Activated naive CD4-positive, alpha-beta T cell treated with anti-CD3 and anti-CD28 coated beads, Interleukin-2, amount 10 ng/mL, durations not matched to agents 7 days and 5 days (primary cell): ENCODE measurements at regions not wholly inside any gene's neighbourhood (a gene's known extent, or its start where the extent isn't known, plus 50 kb on each side); places are given as distances from the start of the nearest gene placed in this dataset.
"Not testable (repeated sequence)": the region's sequence is repeated elsewhere in the genome, so short reads cannot be mapped to it uniquely, and the experiment has no call there.

ENCODE experiments used
- CTCF ChIA-PET: fragments of 350-600 bp; sonication (Branson Sonifier 250); formaldehyde crosslinking; loops from one replicate; lab custom pipeline; 2021; ENCODE audit warnings: antibody characterized with exemption; lab: Charles Lee
- DNase-seq: peaks from one replicate; pipeline ENCODE4 v3.0.0-alpha.2; 2020
- H3K27ac Mint-ChIP-seq: one replicate; pipeline ENCODE4 v1.8.0; 2021; ENCODE audit warnings: mild to moderate bottlenecking, moderate library complexity, mixed read lengths
- H3K27me3 Mint-ChIP-seq: one replicate; pipeline ENCODE4 v1.8.0; 2021; ENCODE audit warnings: mild to moderate bottlenecking, mixed read lengths
- H3K36me3 Mint-ChIP-seq: one replicate; pipeline ENCODE4 v1.8.0; 2021; ENCODE audit warnings: mixed read lengths
- H3K4me1 Mint-ChIP-seq: one replicate; pipeline ENCODE4 v1.8.0; 2021; ENCODE audit warnings: mixed read lengths
- H3K4me3 Mint-ChIP-seq: one replicate; pipeline ENCODE4 v1.8.0; 2021; ENCODE audit warnings: mild to moderate bottlenecking, moderate library complexity, mixed read lengths
- H3K9me3 Mint-ChIP-seq: one replicate; pipeline ENCODE4 v1.8.0; 2021; ENCODE audit warnings: mixed read lengths

DNA sequence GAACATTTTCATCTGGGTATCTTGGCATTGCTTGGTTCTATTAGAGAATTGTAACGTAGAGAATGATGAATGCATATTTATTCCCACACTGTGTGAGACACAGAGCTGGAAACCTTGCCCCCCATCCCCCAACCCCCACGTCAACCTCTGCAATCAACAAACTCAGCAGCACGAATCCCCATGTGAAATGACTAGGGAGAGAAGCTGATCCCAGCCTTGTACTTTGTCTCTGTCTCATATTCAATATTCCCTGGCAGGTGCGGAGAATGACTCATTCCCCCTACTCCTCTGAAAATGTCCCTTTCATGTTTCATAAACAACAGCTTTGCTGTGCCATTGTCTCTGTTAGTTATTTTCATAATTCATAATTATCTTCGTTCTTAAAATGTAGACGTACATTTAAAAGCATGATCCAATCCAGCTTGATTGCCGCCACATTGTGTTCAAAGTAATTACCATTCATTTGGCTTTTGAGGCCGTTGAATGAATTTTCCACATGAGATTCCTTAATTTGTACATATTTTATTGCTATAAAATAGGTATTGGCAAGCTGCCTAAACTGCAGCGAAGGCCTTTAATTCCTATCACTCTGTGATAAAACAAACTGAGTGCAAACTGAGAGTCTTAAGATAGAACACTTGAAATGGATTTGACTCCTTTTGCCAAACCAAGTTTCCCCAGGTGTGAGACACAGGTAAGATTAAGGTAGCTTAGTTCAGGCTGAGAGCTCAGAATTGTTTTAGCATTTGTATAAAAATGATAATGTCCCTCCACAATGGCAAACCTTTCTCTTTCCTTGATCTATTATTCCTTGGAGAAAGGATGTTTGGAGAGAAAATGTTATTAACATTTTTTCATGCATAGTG lies 920.2 kb downstream of the TYW1 start:
- Mint-ChIP-seq H3K9me3 (peaks cover 36% of the 10 kb centered on the region), H3K27me3 (no peaks in the 10 kb centered on the region), H3K4me1 (peaks cover 3% of the 10 kb centered on the region), H3K4me3 (no peak overlapping the region), H3K27ac (no peak overlapping the region), H3K36me3 (no peaks in the 10 kb centered on the region)
- CTCF ChIA-PET: no interaction called here
- DNase-seq: no peak

DNA sequence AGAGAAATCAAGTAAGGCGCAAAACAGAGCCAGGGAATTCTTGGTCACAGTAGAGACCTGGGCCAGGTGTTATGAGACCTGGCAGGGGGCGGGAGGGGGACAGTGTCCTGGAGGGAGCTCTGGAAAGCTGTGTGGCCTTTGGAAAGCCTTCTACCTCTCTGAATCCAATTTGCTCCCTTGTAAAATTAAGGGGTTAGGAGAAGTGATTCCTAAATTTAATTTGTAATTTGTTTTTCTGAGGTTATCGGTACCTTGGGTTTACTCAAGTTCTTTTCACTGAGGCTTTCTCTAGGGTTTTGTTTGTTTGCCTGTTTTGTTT lies 920.8 kb downstream of the TYW1 start:
- no peak for DNase-seq
- no peaks in the 10 kb centered on the region for H3K27me3 Mint-ChIP-seq
- no peak overlapping the region for H3K4me3 Mint-ChIP-seq
- CTCF ChIA-PET: no interaction called here
- H3K9me3 Mint-ChIP-seq: peaks cover 40% of the 10 kb centered on the region
- no peak overlapping the region for H3K27ac Mint-ChIP-seq
- H3K36me3 Mint-ChIP-seq: no peaks in the 10 kb centered on the region
- peaks cover 3% of the 10 kb centered on the region for H3K4me1 Mint-ChIP-seq

DNA sequence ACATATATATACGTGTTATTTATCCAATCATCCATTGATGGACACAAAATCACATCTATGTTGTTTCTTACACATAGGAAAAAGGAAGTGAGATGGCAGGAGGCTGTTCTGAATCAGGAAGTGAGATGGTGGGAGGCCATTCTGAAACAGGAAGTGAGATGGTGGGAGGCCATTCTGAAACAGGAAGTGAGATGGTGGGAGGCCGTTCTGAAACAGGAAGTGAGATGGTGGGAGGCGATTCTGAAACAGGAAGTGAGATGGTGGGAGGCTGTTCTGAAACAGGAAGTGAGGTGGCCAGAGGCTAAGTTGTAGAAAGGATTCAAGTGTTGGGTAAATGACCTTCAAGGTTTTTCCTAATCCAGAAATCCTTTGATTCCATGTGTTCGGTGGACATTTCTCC lies 921.5 kb downstream of the TYW1 start:
- H3K4me3 Mint-ChIP-seq: no peak overlapping the region
- peaks cover 40% of the 10 kb centered on the region for H3K9me3 Mint-ChIP-seq
- no peaks in the 10 kb centered on the region for H3K27me3 Mint-ChIP-seq
- DNase-seq: no peak
- H3K4me1 Mint-ChIP-seq: peaks cover 3% of the 10 kb centered on the region
- CTCF ChIA-PET: no interaction called here
- no peaks in the 10 kb centered on the region for H3K36me3 Mint-ChIP-seq
- no peak overlapping the region for H3K27ac Mint-ChIP-seq

DNA sequence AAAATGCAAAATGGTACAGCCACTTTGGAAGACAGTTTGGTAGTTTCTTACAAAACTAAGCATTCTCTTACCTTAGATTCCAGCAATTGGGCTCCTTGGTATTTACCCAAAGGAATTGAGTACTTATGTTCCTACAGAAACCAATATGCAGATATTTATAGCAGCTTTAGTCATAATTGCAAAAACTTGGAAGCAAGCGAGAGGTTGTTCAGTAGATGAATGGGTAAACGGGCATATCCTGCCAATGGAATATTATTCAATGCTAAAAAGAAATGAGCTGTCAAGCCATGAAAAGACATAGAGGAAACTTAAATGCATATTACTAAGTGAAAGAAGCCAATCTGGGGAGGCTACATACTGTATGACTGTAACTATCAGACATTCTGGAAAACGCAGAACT lies 926.7 kb downstream of the TYW1 start:
- H3K4me1 Mint-ChIP-seq: peaks cover under 1% of the 10 kb centered on the region
- no peak overlapping the region for H3K4me3 Mint-ChIP-seq
- no peaks in the 10 kb centered on the region for H3K27me3 Mint-ChIP-seq
- CTCF ChIA-PET: no interaction called here
- H3K36me3 Mint-ChIP-seq: no peaks in the 10 kb centered on the region
- no peak overlapping the region for H3K27ac Mint-ChIP-seq
- DNase-seq: no peak
- peaks cover 30% of the 10 kb centered on the region for H3K9me3 Mint-ChIP-seq

DNA sequence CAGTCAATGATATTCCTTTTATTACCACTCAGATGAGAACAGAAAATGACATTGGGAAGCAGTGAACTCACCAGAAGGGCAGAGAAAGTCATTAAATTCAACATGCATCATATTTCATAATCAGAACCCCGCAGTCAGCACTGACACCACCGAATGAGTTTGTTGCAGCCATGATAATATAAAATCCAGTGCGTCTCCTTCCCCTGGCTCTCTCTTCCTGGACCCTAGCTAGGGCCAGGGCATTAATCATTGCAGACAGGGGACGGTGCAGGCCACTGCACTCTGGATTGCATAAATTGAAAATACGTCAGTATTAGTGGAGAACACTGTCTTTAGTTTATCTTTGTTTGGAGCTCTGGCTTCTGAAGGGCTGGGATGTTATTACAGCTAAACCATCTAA lies 931.5 kb downstream of the TYW1 start:
- H3K4me1 Mint-ChIP-seq: no peaks in the 10 kb centered on the region
- no peaks in the 10 kb centered on the region for H3K36me3 Mint-ChIP-seq
- no peak overlapping the region for H3K4me3 Mint-ChIP-seq
- H3K27me3 Mint-ChIP-seq: no peaks in the 10 kb centered on the region
- no peak overlapping the region for H3K27ac Mint-ChIP-seq
- CTCF ChIA-PET: no interaction called here
- H3K9me3 Mint-ChIP-seq: peaks cover 19% of the 10 kb centered on the region
- no peak for DNase-seq

DNA sequence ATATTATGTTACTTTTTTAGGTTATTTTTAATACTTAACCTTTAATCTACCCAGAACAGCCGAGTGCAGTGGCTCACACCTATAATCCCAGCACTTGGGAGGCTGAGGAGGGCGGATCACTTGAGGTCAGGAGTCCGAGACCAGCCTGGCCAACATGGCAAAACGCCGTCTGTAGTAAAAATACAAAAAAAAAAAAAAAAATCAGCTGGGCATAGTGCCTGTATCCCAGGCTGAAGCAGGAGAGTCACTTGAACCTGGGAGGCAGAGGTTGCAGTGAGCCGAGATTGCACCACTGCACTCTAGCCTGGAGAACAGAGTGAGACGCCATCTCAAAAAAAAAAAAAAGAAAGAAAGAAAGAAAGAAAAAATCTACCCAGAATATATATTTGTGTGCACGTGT lies 939.8 kb downstream of the TYW1 start:
- DNase-seq, H3K4me1 Mint-ChIP-seq, CTCF ChIA-PET, H3K4me3 Mint-ChIP-seq, H3K27me3 Mint-ChIP-seq, H3K27ac Mint-ChIP-seq, H3K36me3 Mint-ChIP-seq: not testable (repeated sequence)
- peaks cover 23% of the 10 kb centered on the region for H3K9me3 Mint-ChIP-seq

DNA sequence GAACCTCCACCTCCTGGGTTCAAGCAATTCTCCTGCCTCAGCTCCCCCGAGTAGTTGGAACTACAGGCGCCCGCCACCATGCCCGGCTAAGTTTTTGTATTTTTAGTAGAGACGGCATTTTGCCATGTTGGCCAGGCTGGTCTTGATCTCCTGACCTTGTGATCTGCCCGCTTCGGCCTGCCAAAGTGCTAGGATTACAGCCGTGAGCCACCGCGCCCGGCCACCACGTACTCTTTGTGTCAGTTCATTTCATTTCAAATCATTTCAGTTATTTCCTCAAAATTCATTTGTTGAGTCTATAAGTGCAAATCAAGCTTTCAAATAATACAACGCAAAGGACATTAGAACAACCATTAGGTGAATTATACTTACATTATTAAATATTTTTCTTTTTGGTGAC lies 943.8 kb downstream of the TYW1 start:
- no peaks in the 10 kb centered on the region for H3K27me3 Mint-ChIP-seq
- H3K9me3 Mint-ChIP-seq: peaks cover 17% of the 10 kb centered on the region
- no peak for DNase-seq

DNA sequence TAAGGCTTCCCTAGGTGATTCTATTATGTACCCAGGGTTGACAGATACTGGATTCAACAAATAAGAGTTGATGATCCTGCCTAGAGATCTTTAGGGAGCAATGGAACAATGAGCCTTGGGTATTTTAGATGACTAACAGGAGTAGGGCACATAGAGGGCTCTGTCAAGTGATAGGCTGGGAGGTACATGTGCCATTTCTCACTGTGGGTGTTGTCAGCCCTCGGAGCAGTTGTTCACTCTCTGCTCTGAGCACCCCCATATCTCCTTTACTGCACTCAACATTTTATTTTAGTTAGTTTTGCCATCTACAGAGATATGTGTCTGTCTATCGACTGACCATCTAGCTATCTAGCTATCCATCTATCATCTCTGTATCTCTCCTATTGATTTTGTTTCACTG lies 950.6 kb downstream of the TYW1 start:
- H3K4me1 Mint-ChIP-seq: no peaks in the 10 kb centered on the region
- CTCF ChIA-PET: no interaction called here
- H3K27me3 Mint-ChIP-seq: no peaks in the 10 kb centered on the region
- peaks cover 30% of the 10 kb centered on the region for H3K9me3 Mint-ChIP-seq
- H3K36me3 Mint-ChIP-seq: no peaks in the 10 kb centered on the region
- DNase-seq: no peak
- H3K27ac Mint-ChIP-seq: no peak overlapping the region
- no peak overlapping the region for H3K4me3 Mint-ChIP-seq

More for the DNA sequence above, 943.8 kb downstream of the TYW1 start:
- no peak overlapping the region for H3K27ac Mint-ChIP-seq
- no peaks in the 10 kb centered on the region for H3K4me1 Mint-ChIP-seq
- no peaks in the 10 kb centered on the region for H3K36me3 Mint-ChIP-seq
- no peak overlapping the region for H3K4me3 Mint-ChIP-seq
- CTCF ChIA-PET: interaction anchor here (0.7 kb wide), 1 partner anchor 67 kb away, joined by 3 read pairs; no protein-coding TSS in a partner anchor

DNA sequence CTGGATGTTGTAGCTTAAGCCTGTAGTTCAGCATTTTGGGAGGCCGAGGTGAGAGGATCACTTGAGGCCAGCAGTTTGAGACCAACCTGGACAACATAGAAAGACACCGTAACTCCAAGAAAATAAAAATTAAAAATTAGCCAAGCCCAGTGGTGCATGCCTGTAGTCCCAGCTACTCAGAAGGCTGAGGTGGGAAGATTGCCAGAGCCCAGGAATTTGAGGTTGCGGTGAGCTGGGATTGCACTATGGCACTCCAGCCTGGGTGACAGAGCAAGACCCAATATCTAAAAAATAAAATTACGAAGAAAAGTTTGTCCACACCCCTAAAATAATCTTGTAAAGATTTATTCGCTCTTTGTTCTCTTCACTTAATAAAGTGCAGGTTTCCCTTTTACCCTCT lies 951.0 kb downstream of the TYW1 start:
- H3K27me3 Mint-ChIP-seq: no peaks in the 10 kb centered on the region
- no peaks in the 10 kb centered on the region for H3K4me1 Mint-ChIP-seq
- H3K27ac Mint-ChIP-seq: no peak overlapping the region
- H3K9me3 Mint-ChIP-seq: peaks cover 29% of the 10 kb centered on the region
- DNase-seq: no peak
- H3K4me3 Mint-ChIP-seq: no peak overlapping the region
- no peaks in the 10 kb centered on the region for H3K36me3 Mint-ChIP-seq
- CTCF ChIA-PET: no interaction called here

DNA sequence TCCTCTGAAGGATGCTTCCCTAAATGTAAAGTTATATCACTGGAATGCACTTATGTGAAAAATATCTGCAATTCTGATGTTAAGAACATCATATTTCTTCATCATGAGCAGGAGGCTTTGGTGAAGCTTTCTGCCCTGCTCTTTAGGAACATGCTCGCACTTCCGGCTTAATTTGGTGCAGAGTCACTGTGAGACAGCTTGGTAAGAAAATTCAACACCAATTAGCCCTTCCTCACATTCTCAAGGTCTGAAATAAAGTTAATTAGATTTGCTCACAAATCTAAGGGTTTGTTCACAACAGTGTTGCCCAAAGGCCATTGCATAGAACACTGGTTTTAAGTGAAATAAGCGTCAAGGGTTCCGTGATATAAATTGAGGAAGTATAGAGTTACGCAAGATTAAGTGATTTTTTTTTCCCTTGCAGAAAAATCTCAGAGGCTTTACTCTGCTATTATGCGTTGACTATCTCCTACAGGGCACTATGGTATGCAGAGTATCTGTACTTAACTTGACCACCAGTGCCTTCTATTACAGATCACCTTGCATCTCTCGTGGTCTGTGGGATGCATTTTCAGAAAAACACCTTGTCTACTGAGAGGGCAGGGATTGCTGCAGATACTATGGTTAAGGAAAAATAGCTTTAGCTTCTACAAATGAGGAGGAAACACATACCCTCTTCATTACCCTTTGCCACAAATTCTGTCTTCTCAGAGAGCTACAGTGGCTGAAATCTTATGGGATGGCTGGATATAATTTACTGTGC lies 953.9 kb downstream of the TYW1 start:
- H3K27me3 Mint-ChIP-seq: no peaks in the 10 kb centered on the region
- H3K4me1 Mint-ChIP-seq: no peaks in the 10 kb centered on the region
- H3K9me3 Mint-ChIP-seq: peaks cover 34% of the 10 kb centered on the region
- no peak overlapping the region for H3K27ac Mint-ChIP-seq
- DNase-seq: no peak
- no peak overlapping the region for H3K4me3 Mint-ChIP-seq
- no peaks in the 10 kb centered on the region for H3K36me3 Mint-ChIP-seq
- CTCF ChIA-PET: no interaction called here

DNA sequence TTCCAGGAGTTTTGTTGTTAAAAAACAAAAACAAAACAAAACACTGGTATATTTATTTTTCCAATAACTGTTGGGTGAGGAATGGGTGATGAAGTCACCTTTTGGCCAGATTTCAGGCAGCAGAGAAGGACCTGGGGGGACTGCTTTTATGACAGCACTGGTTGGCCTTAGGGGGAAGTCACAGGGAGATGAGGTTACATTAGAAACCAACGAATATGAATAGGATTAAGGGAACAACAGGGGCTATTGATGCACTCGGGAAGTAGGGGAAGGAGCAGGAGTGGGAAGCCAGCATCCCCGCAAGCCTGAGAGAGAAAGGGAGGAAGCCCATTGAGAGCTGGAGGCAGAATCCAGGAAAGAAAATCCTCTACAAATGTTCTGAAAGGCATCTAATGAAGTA lies 958.4 kb downstream of the TYW1 start:
- Mint-ChIP-seq H3K4me3 (no peak overlapping the region), H3K36me3 (no peaks in the 10 kb centered on the region), H3K27ac (no peak overlapping the region), H3K27me3 (no peaks in the 10 kb centered on the region), H3K9me3 (peaks cover 34% of the 10 kb centered on the region), H3K4me1 (no peaks in the 10 kb centered on the region)
- CTCF ChIA-PET: no interaction called here
- no peak for DNase-seq

DNA sequence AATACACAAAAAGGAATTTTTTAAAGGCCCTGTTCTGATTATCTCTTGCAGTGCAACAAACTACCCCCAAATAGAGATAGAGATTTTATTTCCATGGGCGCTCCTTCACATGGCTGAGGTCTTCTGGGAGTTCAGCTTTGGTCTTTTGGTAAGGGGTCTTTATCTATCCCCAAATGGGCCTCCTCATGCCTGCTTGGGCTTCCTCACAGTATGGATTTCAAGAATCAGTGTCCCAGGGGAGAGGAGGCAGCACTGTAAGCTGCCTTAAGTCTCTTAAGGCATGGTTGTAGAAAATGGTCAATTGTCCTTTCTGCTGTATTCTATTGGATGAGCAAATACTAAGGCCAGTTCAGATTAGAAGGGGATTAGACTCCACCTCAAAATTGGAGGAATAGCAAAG lies 966.2 kb downstream of the TYW1 start:
- DNase-seq: no peak
- Mint-ChIP-seq H3K9me3 (peaks cover 30% of the 10 kb centered on the region), H3K4me3 (no peak overlapping the region), H3K27ac (no peak overlapping the region), H3K36me3 (no peaks in the 10 kb centered on the region), H3K4me1 (no peaks in the 10 kb centered on the region), H3K27me3 (no peaks in the 10 kb centered on the region)
- CTCF ChIA-PET: no interaction called here

DNA sequence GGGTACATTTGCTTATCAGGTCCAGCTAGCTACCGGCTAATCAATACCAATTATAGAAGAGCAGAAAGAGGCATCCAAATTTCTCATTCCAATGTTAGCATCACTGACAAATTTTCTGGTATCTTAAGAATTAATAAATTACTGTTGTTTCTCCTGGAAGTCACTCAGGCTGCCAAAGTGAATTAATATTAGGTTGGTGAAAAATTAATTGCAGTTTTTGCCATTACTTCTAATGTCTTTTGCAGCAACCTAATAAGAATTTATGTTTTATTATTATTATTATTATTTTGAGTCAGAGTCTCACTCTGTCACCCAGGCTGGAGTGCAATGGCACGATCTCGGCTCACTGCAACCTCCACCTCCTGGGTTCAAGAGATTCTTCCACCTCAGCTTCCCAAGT lies 979.9 kb downstream of the TYW1 start:
- CTCF ChIA-PET: no interaction called here
- Mint-ChIP-seq H3K4me3 (no peak overlapping the region), H3K36me3 (no peaks in the 10 kb centered on the region), H3K9me3 (peaks cover 29% of the 10 kb centered on the region), H3K4me1 (no peaks in the 10 kb centered on the region), H3K27ac (no peak overlapping the region), H3K27me3 (no peaks in the 10 kb centered on the region)
- DNase-seq: no peak

DNA sequence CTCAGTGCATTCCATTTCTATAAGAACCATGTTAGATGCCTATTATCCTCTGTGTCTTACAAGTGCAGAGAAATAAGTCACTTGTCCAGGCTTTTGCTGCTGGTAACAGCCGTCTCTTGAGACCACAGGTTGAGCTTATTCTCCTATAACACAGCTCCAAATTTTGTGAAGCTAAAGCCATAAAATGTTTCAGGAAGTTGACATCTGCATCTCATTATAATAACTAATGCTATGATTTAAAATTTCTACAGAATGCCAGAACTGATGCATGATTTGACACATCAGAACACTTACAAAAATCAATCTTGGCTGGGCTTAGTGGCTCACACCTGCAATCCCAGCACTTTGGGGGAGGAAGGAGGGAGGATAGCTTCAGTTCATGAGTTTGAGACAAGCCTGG lies 986.9 kb downstream of the TYW1 start:
- Mint-ChIP-seq H3K36me3 (no peaks in the 10 kb centered on the region), H3K4me1 (no peaks in the 10 kb centered on the region), H3K4me3 (no peak overlapping the region), H3K27me3 (no peaks in the 10 kb centered on the region), H3K9me3 (peaks cover 25% of the 10 kb centered on the region), H3K27ac (no peak overlapping the region)
- no peak for DNase-seq
- CTCF ChIA-PET: no interaction called here

DNA sequence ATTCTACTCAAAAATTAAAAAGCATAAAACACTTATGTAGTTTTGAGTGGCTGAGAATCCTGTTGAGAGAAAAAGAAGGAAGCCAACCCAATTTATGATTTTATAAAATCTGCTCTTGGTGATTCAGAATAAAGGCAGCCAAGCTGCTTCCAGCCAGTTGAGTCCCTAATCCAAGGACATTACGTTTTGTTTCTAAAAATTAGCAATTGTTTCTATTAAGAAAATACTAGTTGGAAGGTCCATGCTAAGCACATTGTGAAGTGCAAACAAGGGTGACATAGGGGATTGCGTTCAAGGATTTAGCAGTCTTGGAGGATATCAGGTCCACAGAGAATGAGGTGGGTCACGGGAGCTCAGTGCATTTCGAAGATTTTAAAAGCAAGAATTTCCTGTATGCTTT lies 987.7 kb downstream of the TYW1 start:
- CTCF ChIA-PET: no interaction called here
- Mint-ChIP-seq H3K36me3 (no peaks in the 10 kb centered on the region), H3K9me3 (peaks cover 30% of the 10 kb centered on the region), H3K4me1 (no peaks in the 10 kb centered on the region), H3K27ac (no peak overlapping the region), H3K4me3 (no peak overlapping the region), H3K27me3 (no peaks in the 10 kb centered on the region)
- DNase-seq: no peak
